NCI-H82 treated with DMSO at 0.1 percent for 48 hours (cell line): ENCODE measurements at regions not wholly inside any gene's neighbourhood (a gene's known extent, or its start where the extent isn't known, plus 50 kb on each side); places are given as distances from the start of the nearest gene placed in this dataset.
"Not testable (repeated sequence)": the region's sequence is repeated elsewhere in the genome, so short reads cannot be mapped to it uniquely, and the experiment has no call there.

ENCODE experiments used
- DNase-seq: peaks from one replicate; lab custom pipeline; 2025; ENCODE audit not compliant: unreplicated experiment; lab: John Stamatoyannopoulos, UW

DNA sequence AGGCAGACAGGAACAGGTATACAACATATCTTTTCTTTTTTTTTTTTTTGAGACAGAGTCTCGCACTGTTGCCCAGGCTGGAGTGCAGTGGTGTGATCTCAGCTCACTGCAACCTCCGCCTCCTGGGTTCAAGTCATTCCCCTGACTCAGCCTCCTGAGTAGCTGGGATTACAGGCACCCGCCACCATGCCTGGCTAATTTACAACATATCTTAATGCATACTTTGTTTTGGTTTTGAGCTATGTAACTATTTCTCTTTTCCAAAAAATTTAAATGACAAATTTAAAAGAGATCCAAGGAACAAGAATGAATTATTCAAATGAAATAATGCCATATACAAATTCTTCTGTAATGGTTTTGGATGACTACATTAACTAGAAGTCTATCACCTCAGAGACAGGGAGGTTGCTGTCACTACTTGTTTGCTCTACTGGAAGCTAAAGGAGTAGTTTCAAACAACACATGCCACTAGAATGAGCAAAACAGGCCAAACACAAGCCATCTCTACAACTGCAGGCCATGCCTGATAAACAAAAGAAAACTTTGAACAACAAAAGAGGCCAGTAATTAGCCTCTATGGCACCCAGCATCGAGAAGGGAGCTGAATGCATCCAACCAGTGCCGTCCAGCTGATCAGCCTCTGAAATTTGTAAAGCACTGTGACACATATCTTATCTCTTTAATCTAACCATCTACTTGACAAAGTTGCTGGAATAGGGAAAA is 133.6 kb upstream of the VOPP1 start:
- DNase-seq = not testable (repeated sequence)

DNA sequence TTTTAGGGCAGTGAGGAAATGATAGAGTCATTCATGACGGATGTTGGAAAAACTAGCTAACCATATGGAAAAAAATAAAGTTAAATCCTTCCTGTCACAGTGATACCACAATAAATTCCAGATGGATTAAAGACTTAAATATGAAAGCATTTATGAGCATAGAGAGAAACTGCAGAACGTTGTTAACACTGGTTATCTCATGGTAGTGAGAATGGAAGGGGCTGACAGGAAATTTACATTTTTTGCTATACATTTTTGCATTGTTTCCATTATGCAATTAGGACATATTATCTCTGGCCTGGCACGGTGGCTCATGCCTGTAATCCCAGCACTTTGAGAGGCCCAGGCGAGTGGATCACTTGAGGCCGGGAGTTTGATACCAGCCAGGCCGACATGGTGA is 130.5 kb upstream of the VOPP1 start:
- not testable (repeated sequence) for DNase-seq

DNA sequence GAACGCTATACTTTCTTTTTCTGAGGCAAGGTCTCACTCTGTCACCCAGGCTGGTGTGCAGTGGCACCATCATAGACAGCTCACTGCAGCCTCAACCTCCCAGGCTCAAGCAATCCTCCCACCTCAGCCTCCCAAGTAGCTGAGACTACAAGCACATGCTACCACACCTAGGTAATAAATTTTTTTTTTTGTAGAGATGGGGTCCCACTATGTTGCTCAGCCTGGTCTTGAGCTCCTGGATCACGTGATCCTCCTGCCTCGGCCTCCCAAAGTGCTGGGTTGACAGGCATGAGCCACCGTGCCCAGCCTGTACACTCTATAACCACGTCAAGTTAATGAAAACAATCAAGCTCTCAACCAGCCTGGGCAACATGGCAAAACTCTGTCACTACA is 127.1 kb upstream of the VOPP1 start:
- DNase-seq = not testable (repeated sequence)

DNA sequence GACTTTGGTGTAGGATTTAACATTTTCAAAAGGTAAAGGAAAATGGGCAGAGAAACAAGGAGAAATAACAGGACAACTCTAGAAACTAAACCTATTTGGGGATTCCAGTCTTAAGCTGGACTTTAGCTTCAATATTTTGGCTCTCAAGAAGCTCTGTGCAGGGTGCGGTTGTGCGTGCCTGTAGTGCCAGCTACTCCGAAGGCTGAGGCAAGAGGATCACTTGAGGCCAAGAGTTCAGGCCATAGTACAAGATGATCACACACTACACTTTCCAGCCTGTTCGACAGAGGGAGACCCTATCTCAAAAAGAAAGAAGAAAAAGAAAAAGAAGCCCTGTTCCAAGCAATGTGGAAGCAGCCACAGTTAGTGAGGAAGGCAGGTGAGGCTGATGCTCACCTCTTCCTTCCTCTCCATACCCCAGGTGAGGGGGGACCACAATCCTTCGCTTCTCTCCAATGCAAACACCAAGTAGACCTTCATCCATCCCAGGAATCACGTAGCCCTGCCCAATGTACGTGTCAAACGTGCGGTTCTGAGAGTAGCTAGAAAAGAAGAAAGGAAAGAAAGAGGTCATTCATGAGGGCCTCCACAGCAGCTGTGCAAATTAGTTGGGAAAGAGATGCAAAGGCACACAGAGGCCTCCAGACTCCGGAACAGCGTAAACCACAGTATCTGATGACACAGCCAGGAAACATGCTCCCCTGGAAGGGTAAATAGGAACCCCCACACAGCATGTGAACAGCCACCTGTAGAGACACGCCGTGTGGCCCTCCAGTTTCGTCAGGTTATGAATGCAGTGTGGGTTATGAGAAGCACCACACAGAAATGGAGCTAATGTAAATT is 126.5 kb upstream of the VOPP1 start:
- not testable (repeated sequence) for DNase-seq

DNA sequence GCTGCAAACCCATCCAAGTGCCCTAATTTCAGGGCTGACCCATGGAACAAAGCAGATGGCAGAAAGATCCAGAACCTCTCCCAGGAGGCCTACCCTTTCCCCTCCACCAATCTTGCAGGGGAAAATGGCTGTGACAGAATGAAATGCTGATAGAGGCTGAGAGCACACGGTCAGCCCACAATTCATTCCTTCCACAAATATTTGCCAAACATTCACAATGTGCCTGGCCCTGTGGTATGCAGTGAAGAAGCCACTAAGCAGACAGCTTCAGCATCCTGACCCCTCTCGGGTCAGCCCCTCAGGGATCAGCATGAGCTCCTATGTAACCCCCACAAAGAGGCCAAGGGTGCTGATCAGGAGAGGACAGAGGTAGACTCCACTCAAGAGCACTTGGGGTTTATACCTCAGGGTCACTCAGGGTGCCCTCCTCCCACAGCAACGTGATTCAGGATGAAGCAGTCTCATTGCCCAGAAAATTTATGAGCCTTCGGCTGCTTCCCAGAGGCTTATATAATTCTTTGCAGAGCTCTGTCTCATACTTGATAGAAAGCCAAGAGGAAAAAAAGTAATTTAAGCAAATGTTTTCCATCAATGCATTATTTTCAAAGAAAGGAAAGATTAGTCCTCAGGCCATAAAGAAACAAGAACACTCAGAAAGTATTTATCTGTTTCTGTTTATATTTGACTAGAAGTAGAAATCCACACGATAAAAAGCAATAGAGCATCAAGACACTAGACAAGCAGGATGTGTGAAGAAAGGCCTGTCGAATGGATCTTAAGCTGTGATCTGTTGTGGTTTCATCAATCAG is 123.8 kb upstream of the VOPP1 start:
- not testable (repeated sequence) for DNase-seq

DNA sequence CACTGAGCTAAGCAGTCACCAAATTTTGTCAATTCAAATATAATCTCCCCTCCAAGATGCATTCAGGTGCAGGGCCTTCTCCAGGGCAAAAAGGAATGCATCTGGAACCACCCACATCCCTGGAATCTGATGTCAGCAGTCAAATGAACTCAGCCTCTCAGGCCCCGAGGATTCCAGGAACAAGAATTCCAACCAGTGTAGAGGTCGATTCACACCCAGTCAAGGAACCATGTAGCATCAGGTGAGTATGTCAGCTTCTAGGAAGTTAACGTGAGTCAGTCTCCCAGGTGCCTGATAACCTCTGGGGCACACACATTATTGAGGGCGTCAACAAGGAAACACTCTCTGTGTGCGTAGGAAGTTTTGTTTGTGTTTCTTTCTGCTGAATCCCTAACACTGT is 122.2 kb upstream of the VOPP1 start:
- not testable (repeated sequence) for DNase-seq

DNA sequence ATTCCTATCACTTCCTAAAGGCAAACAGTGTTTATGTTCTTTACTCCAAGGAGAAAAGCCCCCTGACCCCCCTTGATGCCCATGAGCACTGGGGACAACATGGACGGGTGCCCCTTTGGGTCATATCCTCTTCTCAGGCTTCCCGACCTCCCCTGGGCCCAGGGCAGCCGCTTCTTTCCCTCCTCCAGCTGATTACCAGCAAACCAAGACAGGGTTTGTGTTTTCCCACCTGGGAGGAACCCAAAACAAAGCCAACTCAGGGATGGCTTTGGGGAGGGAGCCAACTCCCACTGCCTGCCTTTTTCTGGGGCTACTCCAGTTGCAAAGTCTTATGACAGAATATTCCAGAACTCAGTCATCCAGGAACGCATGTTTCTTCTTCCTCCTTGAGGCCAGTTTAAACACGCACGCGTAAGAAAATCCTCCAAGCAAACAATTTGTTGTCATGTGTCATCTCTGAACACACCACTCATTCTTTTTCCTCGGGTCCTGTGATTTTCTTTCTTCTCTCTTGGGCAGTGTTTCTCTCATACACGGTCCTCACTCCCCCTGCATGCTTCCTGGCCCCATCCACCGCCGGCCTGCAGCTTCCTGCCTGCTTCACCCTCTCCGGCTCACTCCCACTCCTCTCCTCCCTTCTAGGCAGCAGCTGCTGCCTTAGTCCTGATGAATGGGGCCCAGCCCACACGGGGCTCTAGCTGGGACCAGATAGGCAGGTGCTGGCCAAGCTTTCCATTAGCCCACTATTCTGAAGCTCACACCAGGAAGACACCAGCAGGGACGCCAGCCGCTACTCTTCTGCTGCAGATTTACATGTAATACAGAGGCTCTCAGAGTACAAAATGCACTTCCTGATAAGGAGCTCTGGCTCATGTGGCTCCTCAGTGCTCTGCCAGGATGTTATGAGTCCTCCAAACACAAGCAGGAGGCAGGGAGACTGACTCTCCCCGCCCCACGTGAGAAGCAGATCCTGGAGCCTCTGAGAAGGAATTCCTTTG is 116.7 kb upstream of the VOPP1 start:
- not testable (repeated sequence) for DNase-seq

DNA sequence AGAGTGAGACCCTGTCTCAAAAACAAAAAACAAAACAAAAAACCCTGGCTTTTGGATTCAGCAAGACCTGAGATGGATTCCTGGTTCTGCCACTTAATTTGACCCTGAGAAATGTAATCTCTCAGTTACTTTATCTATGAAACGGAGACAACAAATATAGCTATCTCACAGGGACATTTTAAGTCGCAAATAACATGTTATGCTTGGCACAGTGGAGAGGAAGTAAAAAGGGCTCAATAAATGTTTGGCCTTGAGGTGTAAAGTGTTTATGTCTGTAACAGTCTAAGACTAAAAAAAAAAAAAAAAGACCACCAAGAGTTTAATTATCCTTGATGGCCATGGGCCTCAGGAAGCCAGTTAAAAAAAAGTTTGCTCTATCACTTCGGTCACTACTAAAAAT is 116.0 kb upstream of the VOPP1 start:
- DNase-seq = not testable (repeated sequence)

DNA sequence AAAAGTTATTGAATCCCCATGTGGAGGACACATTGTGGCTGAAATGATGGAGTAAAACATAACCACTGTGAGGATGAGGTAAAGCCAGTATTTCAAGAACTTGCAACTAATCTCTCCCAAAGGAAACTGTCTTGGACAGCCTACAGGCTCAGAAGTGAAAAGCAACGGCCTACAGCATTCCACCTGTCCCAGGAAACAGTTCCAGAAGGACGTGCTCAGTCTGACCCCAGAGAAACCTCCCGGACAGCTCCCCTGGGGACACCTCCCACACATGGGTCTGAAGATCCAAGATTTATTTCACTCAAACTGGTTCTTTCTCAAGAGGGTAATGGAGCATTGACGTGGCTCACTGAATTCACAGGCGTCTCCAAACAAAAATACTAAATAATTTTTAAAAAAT is 115.0 kb upstream of the VOPP1 start:
- not testable (repeated sequence) for DNase-seq

DNA sequence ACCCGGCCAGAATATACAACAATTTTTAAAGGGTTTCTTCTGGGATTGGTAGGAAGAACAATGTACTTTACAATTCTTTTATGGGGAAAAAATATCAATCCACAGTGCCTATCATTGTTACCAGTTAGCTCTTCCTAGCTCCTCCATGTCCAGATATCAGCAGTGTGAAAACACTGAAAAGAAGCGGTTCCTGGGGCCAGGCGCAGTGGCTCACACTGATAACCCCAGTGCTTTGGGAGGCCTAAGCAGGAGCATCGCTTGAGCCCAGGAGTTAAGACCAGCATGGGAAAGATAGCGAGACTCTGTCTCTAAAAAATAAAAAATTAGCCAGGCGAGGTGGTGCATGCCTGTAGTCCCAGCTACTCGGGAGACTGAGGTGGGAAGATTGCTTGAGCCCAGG is 114.5 kb upstream of the VOPP1 start:
- DNase-seq = not testable (repeated sequence)

DNA sequence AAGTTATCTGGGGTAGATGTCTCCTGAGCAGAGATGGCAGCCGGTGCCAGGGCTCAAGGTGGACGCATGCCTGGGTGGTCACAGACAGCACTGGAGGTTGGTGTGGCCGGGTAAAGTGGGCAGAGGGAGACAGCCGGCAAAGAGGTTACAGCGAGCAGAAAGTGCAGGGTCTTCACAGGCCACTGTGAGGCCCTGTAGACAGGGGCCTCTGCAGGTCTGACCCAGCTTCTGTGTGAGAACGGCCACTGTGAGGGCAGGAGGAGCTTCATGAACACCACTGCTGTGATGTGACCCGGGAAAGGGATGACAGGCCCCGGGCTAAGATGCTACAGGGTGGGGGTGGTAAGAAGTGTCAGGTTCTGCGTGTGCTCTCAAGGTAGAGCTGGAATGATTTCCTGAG is 111.2 kb upstream of the VOPP1 start:
- not testable (repeated sequence) for DNase-seq

DNA sequence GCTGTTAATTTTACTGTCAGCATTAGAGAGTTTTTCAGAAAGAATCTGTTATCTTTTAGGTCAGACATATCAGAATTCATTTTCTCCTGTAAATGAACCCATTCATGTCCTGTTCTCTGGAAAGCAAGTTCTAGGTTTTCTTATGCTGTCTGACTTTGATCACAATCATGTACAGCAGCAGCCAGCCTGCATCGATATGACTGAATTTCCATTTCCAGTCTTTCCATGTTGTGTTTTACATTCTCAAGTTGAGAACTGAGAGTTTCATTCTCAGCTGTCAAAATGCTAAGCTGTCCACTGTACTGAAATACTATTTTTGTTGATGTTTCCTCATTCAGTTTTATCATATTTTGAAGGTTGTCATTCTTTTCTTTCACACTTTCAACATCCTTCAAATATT is 103.3 kb upstream of the VOPP1 start:
- DNase-seq = not testable (repeated sequence)

DNA sequence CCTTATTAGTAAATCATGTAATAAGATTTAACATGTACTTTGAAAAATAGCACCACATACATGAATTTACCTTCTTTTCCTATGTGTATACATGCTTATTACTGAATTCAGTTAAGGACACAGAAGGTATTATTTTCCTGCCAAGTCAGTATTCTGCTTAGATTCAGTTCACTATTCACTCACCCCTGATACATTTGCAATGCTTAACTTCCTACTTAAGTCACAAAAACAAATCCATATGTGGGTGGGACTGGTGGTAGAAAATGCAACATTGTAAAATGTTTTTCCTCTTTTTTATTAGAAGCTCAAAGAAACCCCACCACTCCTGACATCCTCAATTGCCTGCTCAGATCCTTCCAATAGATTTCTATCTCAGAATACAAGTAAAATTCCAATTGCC is 101.2 kb upstream of the VOPP1 start:
- not testable (repeated sequence) for DNase-seq

DNA sequence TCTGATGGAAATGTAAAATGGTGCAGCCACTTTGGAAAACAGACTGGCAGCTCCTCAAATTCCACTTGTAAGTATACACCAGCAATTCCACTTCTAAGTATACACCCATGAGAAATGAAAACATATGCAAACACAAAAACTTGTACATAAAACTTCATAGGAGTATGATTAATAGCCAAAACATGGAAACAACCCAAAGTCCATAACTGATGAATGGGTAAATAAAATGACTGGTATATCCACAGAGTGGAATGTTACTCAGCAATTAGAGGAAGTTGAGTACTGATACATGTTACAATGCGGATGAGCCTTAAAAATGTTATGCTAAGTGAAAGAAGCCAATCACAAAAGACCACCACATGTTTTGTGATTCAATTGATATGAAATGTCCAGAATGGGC is 99.8 kb upstream of the VOPP1 start:
- DNase-seq = not testable (repeated sequence)

DNA sequence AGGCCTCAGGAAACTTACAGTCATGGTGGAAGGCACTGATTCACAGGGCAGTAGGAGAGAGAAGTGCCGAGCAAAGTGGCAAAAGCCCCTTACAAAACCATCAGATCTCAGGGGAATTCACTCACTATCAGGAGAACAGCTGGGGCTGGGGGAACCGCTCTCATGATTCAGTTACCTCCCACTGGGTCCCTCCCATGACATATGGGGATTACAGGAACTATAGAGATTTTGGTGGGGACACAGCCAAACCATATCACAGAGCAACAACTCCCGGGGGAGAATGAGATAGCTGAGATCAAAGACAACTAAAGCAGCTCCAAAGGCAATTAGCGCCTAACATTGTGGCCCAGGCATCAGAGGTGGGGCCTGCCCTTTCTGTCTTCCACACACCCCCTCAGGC is 85.4 kb upstream of the VOPP1 start:
- peak; percentile 76 for DNase-seq

DNA sequence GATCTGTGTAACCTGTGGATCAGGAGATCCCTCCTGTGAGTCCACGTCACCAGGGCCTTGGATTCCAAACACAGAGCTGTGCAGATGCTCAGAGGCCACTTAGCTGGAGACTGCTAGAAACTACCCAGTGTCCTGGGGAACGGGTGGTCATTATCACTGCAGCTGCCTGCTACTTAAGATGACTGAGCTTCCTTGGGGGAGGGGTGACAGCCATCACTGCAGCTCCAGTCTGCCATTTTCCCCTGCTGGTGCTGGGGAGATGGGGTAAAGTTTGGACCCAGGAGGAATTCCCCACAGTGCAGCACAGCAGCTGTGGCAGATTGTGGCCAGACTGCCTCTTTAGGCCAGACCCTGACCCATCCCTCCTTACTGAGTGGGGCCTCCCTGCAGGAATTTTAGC is 78.8 kb upstream of the VOPP1 start:
- DNase-seq = no peak

DNA sequence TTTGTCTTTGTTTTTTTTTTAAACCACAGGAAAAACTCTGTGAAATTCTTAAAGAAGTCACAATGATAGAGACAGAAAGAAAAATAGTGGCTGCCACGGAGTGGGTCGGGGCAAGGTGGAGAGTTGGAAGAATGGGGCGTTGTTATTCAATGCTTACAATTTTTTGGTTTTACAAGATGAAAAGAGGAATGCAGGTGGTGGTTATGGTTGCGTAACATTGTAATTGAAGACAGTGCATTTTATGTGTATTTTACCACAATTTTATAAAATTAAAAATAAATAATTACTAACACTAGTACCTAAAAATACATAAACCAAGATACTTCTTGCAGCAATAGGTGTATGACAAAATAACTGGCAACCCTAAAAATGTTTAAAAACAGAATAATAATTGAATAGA is 76.9 kb upstream of the VOPP1 start:
- no peak for DNase-seq

DNA sequence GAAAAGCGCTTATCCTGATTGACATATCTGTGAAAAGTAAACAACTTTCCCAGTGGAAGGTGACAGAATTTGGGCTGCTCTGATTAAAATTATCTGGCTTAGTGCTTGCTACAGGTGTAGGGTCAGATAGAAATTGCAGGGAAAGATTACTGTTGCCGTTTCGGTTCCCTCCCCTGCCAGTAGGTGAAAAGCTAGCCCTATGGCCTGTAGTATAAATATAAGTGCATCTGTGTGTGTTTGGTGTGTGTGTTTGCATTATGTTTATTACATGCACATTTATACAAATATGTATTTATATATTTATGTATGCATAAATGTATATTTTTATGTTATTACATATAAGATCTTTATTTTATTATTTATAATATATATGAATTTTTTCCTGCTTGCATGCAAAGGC is 72.3 kb upstream of the VOPP1 start:
- no peak for DNase-seq

DNA sequence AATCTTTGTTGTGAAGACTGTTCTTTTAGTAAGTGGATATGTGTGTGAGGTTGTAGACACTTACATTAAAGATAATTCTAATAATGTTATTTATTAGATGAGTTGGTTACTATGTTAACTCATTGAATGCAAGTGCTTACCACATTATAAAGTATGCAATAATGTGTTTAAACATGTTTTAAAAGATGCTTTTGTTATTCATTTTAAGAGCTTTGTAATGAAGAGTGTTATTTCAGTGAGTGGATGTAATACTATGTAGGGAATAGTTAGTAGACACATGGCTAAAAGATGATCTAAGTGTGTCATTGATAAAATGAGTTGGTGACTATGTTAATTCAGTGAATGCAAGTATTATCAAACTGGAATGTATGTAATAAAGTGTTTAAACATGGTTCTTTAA is 70.0 kb upstream of the VOPP1 start:
- no peak for DNase-seq

DNA sequence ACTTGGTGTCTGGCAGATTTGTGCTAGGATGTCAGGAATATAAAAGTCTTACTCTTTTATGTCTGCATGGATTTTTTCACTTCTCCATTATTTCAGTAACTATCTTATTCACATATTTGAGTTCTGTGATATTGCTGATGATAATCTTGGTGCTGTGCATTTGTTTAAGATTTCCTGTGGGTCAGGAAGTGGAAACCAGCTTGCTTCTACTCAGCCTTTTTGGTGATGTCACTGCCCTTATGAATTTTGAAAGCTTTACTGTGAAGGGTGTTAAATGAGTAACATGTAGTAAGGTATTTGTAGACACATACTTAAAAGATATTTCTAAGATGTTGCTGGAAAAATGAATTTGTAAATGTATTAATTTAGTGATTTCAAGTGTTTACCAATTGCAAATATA is 69.5 kb upstream of the VOPP1 start:
- no peak for DNase-seq
